ENCODE measurements at regions not wholly inside any gene's neighbourhood (a gene's known extent, or its start where the extent isn't known, plus 50 kb on each side); places are given as distances from the start of the nearest gene placed in this dataset.

DNA sequence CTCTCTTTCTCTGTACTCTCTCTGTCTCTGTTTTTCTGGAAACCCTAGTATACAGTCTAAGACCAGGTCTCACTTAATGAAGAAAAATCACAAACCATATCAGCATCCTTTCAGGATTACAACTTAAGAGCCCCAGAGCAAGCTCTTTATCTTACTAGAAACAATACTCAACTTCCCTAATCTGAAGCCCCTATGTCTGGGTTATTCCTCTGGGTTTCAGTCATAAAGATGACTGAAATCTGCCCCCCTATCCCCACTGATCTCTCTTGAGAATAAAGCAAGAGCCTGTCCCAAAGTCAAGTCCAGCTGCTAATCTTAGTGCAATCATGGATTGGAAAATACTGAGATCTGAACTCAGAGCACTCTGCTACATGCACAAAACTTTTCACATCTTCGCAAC lies 53.9 kb upstream of the PICALM start:
- DNase-seq (ENCODE audit: extremely low read depth, low read depth) = no peak

DNA sequence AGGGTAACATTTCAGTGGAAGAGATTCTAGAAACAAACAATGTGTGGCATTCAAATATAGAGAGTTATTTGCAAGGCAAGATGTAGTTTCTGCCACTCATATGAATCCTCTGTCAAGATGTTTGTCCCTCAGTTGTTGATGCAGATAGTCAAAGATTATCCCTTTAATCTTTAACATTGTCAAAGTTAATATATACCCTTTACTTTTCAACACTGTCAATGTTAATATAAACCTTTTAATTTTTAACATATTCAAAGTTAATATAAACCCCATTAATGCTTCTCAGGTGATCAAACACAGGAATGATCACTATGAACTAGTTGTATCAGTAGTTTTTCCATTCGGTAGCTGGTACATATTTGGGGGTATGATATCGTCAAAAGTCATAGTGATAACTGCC lies 51.9 kb upstream of the PICALM start:
- no peak for DNase-seq (ENCODE audit: extremely low read depth, low read depth)

DNA sequence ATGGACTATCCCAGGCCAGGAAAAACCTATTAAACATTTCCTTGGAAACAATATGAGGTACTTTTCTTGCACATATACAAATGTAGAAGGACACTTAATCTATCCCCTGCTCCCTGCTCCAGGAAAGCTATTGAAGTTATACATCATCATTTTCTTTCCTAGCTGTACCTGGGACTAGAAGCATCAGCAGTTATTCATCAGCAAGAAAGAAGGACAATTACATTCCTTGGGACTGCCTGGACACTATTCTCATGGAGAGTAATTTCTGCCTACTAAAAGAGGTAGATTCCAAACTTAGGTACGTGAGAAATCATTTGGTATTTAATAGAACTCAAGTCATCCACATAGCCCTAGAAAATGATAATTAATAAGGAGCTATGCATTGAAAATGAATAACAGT lies 51.0 kb upstream of the PICALM start:
- no peak for DNase-seq (ENCODE audit: extremely low read depth, low read depth)

DNA sequence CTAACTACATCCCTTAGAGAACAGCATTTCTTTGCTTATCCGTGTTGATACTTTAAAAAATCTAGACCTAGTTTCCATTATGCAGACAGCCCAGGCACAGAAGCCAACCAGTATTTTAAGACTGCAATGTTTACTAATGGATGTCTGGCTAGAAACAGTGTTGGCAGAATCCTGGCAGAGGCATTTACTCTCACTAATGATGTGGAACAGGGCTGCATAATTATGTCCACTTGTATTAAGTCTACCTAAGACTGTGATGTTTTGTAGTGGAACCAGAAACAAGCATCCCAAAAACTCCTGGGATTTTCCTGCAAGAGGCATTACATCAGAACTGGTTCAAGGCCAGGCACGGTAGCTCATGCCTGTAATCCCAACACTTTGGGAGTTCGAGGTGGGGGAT lies 50.2 kb upstream of the PICALM start:
- no peak for DNase-seq (ENCODE audit: extremely low read depth, low read depth)

Small RNAs in the stretch of these regions (small RNA-seq; reads per million reads assigned to genes)
- 0 reads per million in 2 experiments for gene RNU6-560P
